NCI-H1417 (cell line): ENCODE measurements at regions not wholly inside any gene's neighbourhood (a gene's known extent, or its start where the extent isn't known, plus 50 kb on each side); places are given as distances from the start of the nearest gene placed in this dataset.
A peak's percentile ranks its signal among the peaks of the same experiment; 100 is the strongest.

Source experiments
- DNase-seq, 3 experiments: peaks; one replicate each; lab custom pipeline; 2025; lab: John Stamatoyannopoulos, UW

DNA sequence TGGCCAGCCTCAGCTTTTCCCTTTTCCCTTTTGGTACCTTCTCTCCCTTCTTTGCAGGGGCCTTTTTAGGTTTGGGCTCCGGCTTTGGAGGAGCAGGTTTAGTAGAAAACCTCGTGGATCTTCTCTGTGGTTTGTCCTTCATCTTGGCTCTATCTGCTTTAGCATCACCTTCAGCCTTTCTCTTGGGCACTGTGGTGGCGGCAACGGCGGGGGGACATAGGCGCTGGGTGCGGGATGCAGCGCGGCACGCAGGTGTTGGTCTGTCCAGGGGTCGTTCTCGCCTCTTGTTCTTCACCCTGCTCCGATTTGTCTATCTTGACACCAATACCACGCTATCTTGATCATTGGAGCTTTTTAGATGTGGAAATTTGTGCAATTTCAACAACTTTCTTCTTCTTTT is 64.5 kb upstream of the SMAD3 start:
- no peak for DNase-seq

DNA sequence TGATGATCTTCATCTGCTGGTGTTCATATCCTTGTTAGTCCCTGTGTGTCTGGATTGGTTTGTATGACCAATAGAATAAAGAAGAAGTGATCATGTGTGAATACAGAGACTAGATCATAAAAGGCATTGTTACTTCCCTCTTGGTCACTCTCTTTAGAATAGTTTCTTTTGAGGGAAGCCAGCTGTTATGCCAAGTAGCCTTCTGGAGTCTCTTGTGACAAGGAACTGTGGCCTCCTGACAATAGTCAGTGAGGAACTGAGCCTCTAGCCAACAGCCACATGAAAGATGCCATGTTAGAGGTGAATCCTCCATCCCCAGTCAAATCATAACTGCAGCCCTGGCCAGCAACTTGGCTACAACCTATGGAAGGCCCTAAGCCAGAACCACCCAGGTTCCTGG is 63.0 kb upstream of the SMAD3 start:
- no peak for DNase-seq

DNA sequence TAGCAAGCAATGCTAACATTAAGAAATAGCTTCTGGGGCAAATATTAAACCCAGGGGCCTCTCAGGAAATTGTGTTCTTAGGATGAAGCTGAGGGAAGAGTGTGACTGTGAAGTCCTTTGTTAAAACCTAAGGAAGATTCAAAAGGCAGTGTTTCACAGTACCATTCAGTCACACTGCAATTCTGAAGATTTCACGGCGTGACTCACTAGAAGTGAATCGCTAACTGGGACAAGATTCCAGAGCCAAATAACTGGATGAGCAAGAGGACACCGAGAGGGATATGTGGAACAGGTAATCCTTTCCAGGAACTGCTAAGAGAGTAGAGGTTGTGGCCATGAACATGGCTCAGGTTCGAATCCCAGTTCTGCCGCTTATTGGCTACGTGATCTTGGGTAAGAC is 61.8 kb upstream of the SMAD3 start:
- DNase-seq = no peak

DNA sequence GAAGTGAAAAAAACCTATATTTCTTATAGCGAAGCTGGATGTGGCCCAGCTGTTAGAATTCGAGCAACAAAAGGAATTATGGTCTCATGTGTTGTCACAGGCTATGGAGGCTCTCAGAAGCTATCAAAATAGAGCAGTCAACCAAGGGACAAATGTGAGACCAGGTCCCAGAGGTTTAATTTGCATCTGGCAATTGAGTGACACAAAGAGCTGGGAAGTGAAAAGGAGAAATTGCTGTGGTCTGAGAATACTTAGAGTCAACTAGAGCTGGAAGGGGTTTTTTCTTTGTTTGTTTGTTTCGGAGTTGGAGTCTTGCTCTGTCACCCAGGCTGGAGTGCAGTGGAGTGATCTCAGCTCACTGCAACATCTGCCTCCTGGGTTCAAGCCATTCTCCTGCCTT is 61.3 kb upstream of the SMAD3 start:
- DNase-seq = no peak

DNA sequence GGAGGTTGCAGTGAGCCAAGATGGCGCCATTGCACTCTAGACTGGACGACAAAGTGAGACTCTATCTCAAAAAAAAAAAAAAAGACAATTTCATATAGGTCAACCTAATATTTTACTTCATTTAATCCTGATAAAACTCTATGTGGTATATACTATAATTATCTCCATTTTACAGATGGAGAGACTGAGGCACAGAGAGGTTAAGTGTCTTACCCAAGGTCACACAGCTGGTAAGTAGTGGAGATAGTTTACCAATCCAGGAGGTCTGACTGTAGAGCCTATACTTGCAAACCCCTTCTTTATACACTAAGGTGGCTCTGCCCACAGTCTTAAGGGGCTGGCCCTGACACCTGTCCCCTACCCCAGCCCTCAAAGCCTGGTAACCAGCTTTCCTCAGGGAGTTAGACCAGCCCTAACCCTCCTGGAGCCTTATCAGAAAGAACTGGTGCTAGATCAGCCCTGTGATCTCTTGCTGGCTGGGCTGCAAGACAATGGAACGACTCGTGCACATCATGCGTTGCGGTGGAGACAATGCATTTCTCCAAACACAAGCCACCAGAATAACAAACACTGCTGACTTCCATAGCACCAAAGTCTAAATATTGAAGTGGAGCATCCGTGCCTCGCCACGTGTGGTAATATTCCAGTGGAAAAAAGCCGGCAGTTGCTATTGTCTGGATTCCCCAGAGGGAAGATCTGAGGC is 60.0 kb upstream of the SMAD3 start:
- no peak for DNase-seq

DNA sequence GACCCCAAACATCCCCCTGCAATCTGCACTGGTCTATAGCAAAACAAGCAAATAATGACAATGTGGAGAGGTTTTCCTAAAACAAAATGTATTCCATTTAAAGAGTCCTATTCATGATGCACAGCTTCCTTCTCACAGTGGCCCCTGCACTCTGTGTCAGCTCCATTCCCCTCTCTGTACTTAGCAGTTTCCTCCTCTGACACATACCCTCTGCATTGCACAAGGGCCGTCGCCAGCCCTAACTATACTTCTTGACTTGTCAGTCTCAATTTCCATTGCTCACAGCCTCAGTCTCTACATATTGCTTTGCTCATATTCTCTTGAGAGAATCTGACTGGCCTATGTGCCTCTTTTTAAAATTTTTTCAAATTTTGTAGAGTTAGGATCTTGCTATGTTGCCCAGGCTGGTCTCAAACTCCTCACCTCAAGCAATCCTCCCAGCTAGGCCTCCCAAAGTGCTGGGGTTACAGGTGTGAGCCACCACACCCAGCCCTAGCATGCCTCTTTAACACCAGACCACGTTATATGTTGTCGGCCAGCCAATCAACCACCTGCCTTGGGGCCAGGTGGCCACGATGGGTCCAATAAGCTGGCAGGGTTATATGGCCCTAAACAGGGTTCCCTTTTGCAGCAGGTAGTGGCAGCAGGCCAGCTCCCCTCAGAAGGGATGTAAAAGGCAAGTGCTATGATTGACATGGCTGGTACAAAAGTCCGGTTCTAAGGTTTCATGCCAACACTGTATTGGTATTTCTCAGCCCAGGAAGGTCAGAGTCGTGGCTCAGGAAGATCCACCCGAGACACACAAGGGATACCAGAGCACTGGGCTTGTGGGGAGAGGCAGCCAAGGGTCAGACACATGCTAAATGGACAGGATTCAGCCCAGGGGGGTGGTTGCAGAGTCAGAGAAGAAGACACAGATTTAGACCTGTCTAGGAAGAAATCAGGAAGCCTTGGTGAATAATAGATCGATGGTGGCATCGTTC is 59.0 kb upstream of the SMAD3 start:
- no peak for DNase-seq

DNA sequence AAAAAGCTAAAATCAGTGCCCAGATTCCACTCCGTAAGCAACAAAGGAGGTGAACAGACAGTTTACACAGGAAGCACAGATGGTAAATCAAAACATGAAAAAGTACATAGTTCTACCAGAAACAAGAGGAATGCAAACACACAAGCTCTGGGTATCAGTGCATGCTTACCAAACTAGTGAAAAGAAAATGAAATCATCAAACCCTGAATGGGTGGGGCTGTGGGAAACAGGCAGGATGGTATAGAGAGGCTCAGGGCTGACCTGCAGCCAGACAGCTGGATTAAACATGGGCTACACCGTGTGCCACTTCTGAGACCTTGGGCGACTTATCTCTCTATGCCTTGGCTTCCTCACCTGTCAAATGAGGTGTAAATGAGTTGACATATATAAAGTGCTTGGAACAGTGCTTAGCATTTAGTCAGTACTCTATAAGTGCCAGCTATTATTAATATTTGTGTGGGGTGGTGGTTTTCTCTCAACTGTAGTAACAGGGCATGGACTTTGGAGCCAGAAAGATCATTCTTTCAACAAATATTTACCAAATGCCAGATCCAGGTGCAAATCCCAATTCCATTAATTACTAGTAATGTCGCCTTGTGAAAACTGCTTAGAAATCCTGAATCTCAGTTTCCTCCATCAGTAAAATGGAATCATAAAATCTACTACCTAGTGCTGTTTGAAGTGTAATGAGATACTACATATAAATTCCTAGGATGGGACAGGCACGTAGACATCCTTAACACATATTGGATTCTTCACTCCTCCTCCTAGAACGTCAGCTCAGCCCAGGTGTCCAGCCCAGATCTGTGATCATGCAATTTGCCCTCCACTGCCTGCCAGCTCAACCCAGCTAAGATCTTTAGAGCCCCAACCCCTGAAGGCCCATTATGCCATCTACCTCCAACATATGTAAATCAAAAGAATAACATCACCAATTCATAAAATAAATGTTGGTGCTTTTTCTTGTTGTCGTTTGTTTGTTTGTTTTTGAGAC is 55.5 kb upstream of the SMAD3 start:
- DNase-seq = peak in 1 of 3 experiments; percentile 10

DNA sequence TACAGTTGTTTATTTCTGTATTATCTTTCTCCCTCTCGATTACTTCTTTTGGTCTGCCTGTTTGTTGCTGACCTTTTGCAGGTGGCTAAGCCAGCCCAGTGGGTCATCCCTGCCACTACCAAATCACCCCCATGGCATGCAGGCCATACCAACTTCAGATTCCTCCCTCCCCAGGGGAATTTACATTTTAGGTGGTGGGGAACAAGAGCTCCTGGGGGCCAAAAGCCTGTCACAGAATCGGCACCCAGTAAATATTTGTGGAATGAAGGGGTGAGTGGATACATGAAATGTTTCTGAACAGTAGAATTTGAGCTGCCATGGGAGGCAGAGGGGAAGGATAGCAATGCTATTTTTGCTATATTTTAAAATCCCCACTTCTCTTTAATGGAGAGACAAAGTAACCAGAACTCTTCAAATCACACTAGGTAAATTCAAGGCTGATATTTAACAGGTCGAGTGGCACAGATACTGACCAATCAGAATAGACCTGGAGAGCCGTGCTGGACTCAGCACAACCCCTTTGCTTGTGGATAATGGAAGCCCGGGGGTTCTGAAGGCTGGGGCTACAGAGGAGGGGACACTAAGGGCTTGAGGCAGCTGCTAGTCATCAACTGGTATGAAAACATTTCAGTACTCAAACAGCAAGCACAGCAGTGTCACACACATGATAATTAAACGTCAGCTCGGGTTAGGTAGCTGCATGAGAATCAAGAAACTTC is 54.3 kb upstream of the SMAD3 start:
- peak in 2 of 3 experiments; percentile 31 to 69 for DNase-seq

DNA sequence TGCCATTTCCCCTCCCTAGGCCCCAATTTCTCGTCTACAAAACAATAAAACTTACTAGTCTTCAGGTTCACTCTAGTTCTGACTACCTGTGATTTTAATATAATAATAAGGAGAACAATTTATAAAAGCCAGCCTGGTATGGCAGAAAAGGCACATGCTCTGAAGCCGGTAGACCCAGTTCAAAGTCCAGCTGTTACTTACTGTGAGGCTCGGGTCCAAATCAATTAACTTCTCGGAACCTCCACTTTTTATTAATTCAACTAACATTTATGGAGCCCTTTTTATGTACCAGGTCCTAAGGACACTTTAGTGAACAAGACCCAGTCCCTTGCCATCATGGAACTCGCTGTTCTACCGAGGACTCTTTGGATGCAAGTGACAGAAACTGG is 53.8 kb upstream of the SMAD3 start:
- no peak for DNase-seq

DNA sequence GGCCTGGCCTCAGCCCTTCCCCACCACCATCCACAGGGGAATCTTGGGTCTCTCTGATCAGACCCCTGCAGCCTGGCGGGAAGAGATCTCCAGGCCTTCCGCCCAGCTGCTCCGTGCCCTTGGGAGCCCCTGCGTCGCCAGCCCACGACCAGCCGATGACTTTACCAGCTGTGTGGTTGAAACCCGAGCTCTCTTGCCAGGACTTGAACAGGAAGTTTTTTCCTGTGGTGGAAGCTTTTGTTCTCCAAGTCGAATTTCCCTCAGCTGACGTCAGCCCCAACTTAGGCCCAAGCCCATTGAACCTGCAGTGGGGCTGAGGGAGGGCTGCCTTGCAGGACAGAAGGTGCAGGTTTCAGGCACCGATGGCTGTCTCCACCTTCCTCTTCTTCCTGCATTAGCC is 51.7 kb upstream of the SMAD3 start:
- DNase-seq = no peak
